GM19043 (cell line): ENCODE measurements at regions not wholly inside any gene's neighbourhood (a gene's known extent, or its start where the extent isn't known, plus 50 kb on each side); places are given as distances from the start of the nearest gene placed in this dataset.
"Not testable (repeated sequence)": the region's sequence is repeated elsewhere in the genome, so short reads cannot be mapped to it uniquely, and the experiment has no call there.

ENCODE experiments used
- ATAC-seq: cut with Tn5 transposase; IDR thresholded peaks from one replicate; pipeline ENCODE4 v1.9.1; 2021; ENCODE audit warnings: low read depth; ENCODE audit not compliant: unreplicated experiment

GRCh38 chr10:33913194-33913593, 578.7 kb upstream of the NRP1 start:
- no peak for ATAC-seq

GRCh38 chr10:33909476-33909875, 575.0 kb upstream of the NRP1 start:
- not testable (repeated sequence) for ATAC-seq

DNA sequence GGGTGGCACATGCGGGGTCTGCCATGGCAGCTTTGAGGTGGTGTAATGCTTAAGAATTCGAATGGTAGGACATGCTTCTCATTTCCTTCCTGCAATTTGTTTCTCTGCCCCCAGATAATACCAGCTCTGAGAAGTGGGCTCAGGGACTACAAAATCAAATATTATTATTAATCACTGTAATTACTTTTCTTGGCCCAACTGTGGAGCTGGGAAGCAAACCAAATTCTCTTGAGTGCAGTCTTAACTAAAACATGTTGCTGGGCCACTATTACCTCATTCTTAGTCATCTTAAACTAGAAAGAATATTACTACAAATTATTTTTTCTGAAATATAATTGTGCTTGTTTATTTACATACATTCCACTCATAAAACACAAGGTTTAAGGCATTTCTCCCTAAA, 566.7 kb upstream of the NRP1 start:
- no peak for ATAC-seq

DNA sequence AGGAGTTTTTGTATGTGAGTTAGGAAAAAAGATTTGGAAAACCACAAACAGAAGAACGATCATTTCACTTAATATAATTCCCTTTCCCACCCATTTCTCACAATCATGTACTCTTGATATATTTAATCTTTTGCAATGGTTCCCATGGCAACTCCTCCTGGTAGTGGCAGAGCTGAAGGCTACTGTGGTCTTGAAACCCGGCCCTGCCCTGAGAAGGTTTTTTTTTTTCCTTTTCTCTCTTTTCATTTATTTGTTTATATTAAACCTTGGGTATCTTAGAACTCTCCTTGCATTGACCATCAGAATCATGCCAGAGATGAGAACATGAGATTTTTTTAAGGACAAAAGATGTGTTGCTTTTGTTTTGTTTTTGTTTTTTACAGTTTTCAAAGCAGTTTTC, 566.1 kb upstream of the NRP1 start:
- no peak for ATAC-seq

- ATAC-seq: no peak
Measured at GRCh38 chr10:33899578-33900531, 565.4 kb upstream of the NRP1 start.

GRCh38 chr10:33897291-33897752, 562.9 kb upstream of the NRP1 start:
- no peak for ATAC-seq

GRCh38 chr10:33893506-33893905, 559.0 kb upstream of the NRP1 start:
- ATAC-seq: no peak

- ATAC-seq: no peak
Measured at GRCh38 chr10:33889371-33889770, 554.9 kb upstream of the NRP1 start.

- ATAC-seq: no peak
Measured at GRCh38 chr10:33887188-33887587, 552.7 kb upstream of the NRP1 start.

- ATAC-seq: no peak
Measured at GRCh38 chr10:33886299-33886698, 551.8 kb upstream of the NRP1 start.

- ATAC-seq: no peak
Measured at GRCh38 chr10:33884604-33885003, 550.1 kb upstream of the NRP1 start.

- ATAC-seq: no peak
Measured at GRCh38 chr10:33883881-33884280, 549.4 kb upstream of the NRP1 start.

DNA sequence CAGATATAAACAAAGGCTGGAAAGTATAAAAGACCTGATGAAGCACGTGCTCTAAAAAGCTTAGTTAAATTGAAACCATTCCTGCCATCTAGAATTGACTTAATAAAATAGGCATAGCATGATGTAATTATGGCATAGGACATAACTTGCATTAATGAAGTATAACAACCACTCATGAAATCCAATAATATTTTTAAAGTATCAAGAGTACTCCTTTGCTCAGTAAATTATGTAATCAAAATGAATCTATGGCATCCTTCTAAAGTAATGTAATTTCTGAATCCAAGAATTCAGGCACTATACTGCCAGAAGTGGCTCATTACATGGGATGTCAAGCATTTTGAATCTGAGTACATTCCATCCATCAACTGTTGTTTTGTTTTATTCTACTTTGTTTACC, 548.5 kb upstream of the NRP1 start:
- ATAC-seq: no peak

- ATAC-seq: no peak
Measured at GRCh38 chr10:33880291-33880690, 545.8 kb upstream of the NRP1 start.

GRCh38 chr10:33878238-33878786, 543.8 kb upstream of the NRP1 start:
- no peak for ATAC-seq

DNA sequence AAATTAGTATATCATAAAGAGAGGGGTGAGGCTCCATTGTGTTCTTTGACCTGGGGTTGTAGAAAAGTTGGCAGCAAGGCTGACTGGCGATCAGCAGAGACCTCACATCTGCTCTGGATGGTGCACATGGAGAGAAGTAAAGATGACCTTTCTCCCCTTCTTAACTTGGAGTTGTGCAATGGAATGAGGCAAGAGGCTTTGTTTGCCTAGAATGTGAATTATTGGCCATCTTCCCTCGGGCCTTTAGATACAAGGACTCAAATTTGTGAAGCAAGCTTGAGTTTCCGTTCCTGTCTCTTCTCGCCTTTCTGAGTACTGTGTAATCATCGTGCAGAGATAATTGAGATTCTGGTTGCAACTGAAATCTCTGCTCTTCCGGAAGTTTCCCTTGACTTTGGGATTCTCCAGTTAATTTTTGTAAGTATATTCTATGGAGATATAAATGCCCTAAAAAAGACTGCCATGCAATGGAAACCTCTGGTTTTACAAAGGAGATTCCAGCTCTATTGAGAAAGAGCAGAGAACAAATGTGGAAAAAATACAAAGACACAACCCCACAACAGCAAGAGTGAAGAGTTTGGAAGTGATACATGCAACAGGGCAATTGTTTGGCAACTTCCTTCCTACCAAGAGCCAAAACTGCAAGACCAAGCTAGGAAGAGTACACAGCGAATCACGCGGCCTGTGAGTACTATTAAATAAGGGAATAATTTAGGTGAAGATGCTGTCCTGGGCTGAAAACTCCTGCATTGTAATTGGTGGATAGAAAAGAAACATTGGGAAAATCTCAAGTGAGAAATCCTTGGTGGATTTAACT, 542.3 kb upstream of the NRP1 start:
- ATAC-seq: no peak

- no peak for ATAC-seq
Measured at GRCh38 chr10:33875924-33876583, 541.6 kb upstream of the NRP1 start.

GRCh38 chr10:33871061-33871956, 536.8 kb upstream of the NRP1 start:
- no peak for ATAC-seq

DNA sequence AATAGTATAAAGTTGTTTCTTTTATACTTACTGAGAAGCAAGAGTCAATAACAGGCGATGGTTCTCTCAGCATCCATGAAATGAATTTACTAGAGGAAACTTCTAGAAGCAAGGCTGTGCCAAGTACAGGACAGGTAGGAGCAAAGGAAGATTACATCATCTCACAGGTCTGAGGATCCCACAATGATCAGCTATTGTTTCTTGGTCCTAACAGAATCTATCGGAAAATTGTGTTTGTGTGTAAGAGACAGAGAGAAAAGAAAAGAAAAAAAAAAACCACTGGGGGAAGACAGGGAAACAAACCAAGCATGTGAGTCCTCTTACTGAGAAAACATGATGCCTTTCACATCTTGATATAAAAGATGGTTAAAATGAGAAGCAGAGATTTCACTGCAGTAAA, 535.0 kb upstream of the NRP1 start:
- ATAC-seq: no peak

DNA sequence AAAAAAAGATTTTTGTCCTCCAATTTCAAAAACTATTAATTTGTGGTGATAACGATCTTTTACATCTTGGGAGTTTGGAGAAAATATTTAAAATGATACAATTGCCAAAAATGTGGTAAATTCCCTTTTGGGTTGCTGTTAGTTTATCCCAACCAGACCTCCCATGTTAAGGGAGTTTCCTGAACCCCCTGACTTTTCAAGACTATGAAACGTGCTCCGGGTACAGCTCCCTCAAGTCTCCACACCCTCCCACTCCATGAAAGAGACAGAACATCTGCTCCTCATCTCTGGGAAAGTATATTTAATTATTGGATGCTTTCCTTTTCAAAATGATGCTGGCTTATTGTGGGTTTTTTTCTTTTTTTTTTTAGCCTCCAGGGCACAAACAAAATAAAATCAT, 534.6 kb upstream of the NRP1 start:
- no peak for ATAC-seq
